ENCODE measurements at regions not wholly inside any gene's neighbourhood (a gene's known extent, or its start where the extent isn't known, plus 50 kb on each side); places are given as distances from the start of the nearest gene placed in this dataset.

- no peak for DNase-seq
Measured at GRCh38 chr10:108130575-108130974, 966.1 kb upstream of the SORCS1 start.

- DNase-seq = no peak
Measured at GRCh38 chr10:108112218-108112617, 947.7 kb upstream of the SORCS1 start.

GRCh38 chr10:108104551-108105156 lies 940.1 kb upstream of the SORCS1 start:
- DNase-seq = no peak

- DNase-seq = no peak
Measured at GRCh38 chr10:108097258-108097657, 932.8 kb upstream of the SORCS1 start.

- DNase-seq = no peak
Measured at GRCh38 chr10:108095932-108096925, 931.7 kb upstream of the SORCS1 start.

- no peak for DNase-seq
Measured at GRCh38 chr10:108090476-108091215, 926.1 kb upstream of the SORCS1 start.

GRCh38 chr10:108086502-108086901 lies 922.0 kb upstream of the SORCS1 start:
- DNase-seq = no peak

- no peak for DNase-seq
Measured at GRCh38 chr10:108082596-108082995, 918.1 kb upstream of the SORCS1 start.

- no peak for DNase-seq
Measured at GRCh38 chr10:108078263-108078662, 913.8 kb upstream of the SORCS1 start.

- DNase-seq = no peak
Measured at GRCh38 chr10:108072466-108072865, 908.0 kb upstream of the SORCS1 start.

- DNase-seq = no peak
Measured at GRCh38 chr10:108070789-108071188, 906.3 kb upstream of the SORCS1 start.

GRCh38 chr10:108069096-108069495 lies 904.6 kb upstream of the SORCS1 start:
- no peak for DNase-seq

GRCh38 chr10:108064746-108065260 lies 900.3 kb upstream of the SORCS1 start:
- no peak for DNase-seq

- no peak for DNase-seq
Measured at GRCh38 chr10:108060246-108060645, 895.7 kb upstream of the SORCS1 start.

- no peak for DNase-seq
Measured at GRCh38 chr10:108055506-108055905, 891.0 kb upstream of the SORCS1 start.

- DNase-seq = no peak
Measured at GRCh38 chr10:108052981-108053380, 888.5 kb upstream of the SORCS1 start.

GRCh38 chr10:108051218-108051617 lies 886.7 kb upstream of the SORCS1 start:
- no peak for DNase-seq

- DNase-seq = no peak
Measured at GRCh38 chr10:108050626-108051025, 886.1 kb upstream of the SORCS1 start.

GRCh38 chr10:108049668-108050067 lies 885.2 kb upstream of the SORCS1 start:
- DNase-seq = no peak

GRCh38 chr10:108048898-108049297 lies 884.4 kb upstream of the SORCS1 start:
- no peak for DNase-seq

- DNase-seq = no peak
Measured at GRCh38 chr10:108039821-108040584, 875.5 kb upstream of the SORCS1 start.

GRCh38 chr10:108037061-108037460 lies 872.6 kb upstream of the SORCS1 start:
- DNase-seq = no peak
